ENCODE measurements at regions not wholly inside any gene's neighbourhood (a gene's known extent, or its start where the extent isn't known, plus 50 kb on each side); places are given as distances from the start of the nearest gene placed in this dataset.

- TF ChIP-seq CTCF (IDR thresholded peaks at IDR 0.05; ENCODE audit: borderline replicate concordance, extremely low read depth, low read length, poor library complexity, severe bottlenecking) (no peak), EZH2 (IDR thresholded peaks at IDR 0.05; ENCODE audit: borderline replicate concordance, low read depth, low read length, severe bottlenecking) (no peak)
These were observed 1033.8 kb upstream of the AUTS2 start for GRCh38 chr7:68564306-68565135.

All from DND-41 (cell line).